Lung (tissue), 11 donors: ENCODE measurements at regions not wholly inside any gene's neighbourhood (a gene's known extent, or its start where the extent isn't known, plus 50 kb on each side); places are given as distances from the start of the nearest gene placed in this dataset.

ENCODE experiments used
- ATAC-seq: fragments of 200-7000 bp; cut with Tn5 transposase; one replicate; pipeline ENCODE4 v1.9.1; 2020; ENCODE audit warnings: moderate number of reproducible peaks; ENCODE audit not compliant: insufficient read depth, low FRiP score
- DNase-seq, 3 donors: peaks; one replicate each; pipeline ENCODE4 v3.0.0-alpha.2; 2013 to 2017
- H3K27ac ChIP-seq, 2 donors: one replicate each; pipeline ENCODE4 v1.5.1; 2013; ENCODE audit warnings: mild to moderate bottlenecking in 2 of 2, moderate library complexity in 2 of 2, control low read depth in 1 of 2, inconsistent platforms in 1 of 2, low read depth in 1 of 2, low read length in 1 of 2
- H3K27me3 ChIP-seq, 3 donors: one replicate each; pipeline ENCODE4 v1.5.1; 2013; ENCODE audit warnings: low read length in 2 of 3; ENCODE audit not compliant: control insufficient read depth in 3 of 3, insufficient read depth in 3 of 3
- H3K36me3 ChIP-seq, 4 donors: one replicate each; pipeline ENCODE4 v1.5.1; 2013; ENCODE audit warnings: low read length in 4 of 4, mild to moderate bottlenecking in 1 of 4, moderate library complexity in 1 of 4; ENCODE audit not compliant: control insufficient read depth in 4 of 4, insufficient read depth in 4 of 4
- H3K4me1 ChIP-seq, 5 donors: one replicate each; pipeline ENCODE4 v1.5.1; 2013; ENCODE audit warnings: low read length in 5 of 5, mild to moderate bottlenecking in 2 of 5, moderate library complexity in 1 of 5; ENCODE audit not compliant: control insufficient read depth in 5 of 5, insufficient read depth in 5 of 5
- H3K4me3 ChIP-seq: one replicate; pipeline ENCODE4 v1.5.1; 2013; ENCODE audit warnings: mild to moderate bottlenecking, control low read depth, moderate library complexity
- H3K9ac ChIP-seq, 2 donors: one replicate each; pipeline ENCODE4 v1.5.1; 2013; ENCODE audit warnings: low read length in 2 of 2, control low read depth in 1 of 2; ENCODE audit not compliant: insufficient read depth in 1 of 2
- H3K9me3 ChIP-seq, 4 donors: one replicate each; pipeline ENCODE4 v1.5.1; 2013; ENCODE audit warnings: low read length in 3 of 4, mild to moderate bottlenecking in 1 of 4, moderate library complexity in 1 of 4; ENCODE audit not compliant: control insufficient read depth in 4 of 4, insufficient read depth in 3 of 4
- CTCF ChIP-seq: IDR thresholded peaks from 2 replicates; pipeline ENCODE4 v1.5.1; 2012; ENCODE audit warnings: mild to moderate bottlenecking; ENCODE audit errors: control extremely low read depth, extremely low read depth
- WGBS, 2 donors: extraction: QIAGEN DNeasy Blood & Tissue Kit; methylation state at CpG; one replicate each; pipeline ENCODE4 v1.1.7; 2013; 5-methylcytosine and 5-hydroxymethylcytosine counted together
- donor health status: control.
- donor health status: control.
- donor health status: Bipolar disorder and iron deficiency.
- donor health status: healthy.
- donor health status: DM: yes; HTN: yes; CAD: no.

- no peak for ATAC-seq
- Histone ChIP-seq H3K27me3 (no peaks in the 10 kb centered on the region), H3K9ac (no peak overlapping the region), H3K27ac (no peak overlapping the region), H3K4me1 (no peaks in the 10 kb centered on the region), H3K4me3 (no peak overlapping the region), H3K36me3 (no peaks in the 10 kb centered on the region), H3K9me3 (no peaks in the 10 kb centered on the region)
- no peak for TF ChIP-seq CTCF
- DNase-seq, result peak in 1 of 3 donors; percentile 6
- WGBS, 2 donors, result 89 to 96% methylated on average over 3 of the region's 3 CpGs
These were observed 90.5 kb upstream of the WAC start for GRCh38 chr10:28442403-28442802.

- Histone ChIP-seq H3K9me3 (no peaks in the 10 kb centered on the region), H3K9ac (no peak overlapping the region), H3K27me3 (no peaks in the 10 kb centered on the region), H3K4me3 (no peak overlapping the region), H3K36me3 (no peaks in the 10 kb centered on the region), H3K4me1 (no peaks in the 10 kb centered on the region), H3K27ac (no peak overlapping the region)
- DNase-seq (no peak), ATAC-seq (no peak)
- WGBS, 2 donors, result 79 to 81% methylated on average over 3 of the region's 3 CpGs
- no peak for TF ChIP-seq CTCF
These were observed 88.9 kb upstream of the WAC start for GRCh38 chr10:28444031-28444430.

- TF ChIP-seq CTCF, result no peak
- WGBS, 2 donors, result 89 to 91% methylated on average over 6 of the region's 6 CpGs
- DNase-seq (no peak), ATAC-seq (no peak)
- Histone ChIP-seq H3K9ac (no peak overlapping the region), H3K4me1 (no peaks in the 10 kb centered on the region), H3K27me3 (peaks cover 0 to 5% (median 0%) of the 10 kb centered on the region in 3 donors), H3K36me3 (no peaks in the 10 kb centered on the region), H3K4me3 (no peak overlapping the region), H3K27ac (no peak overlapping the region), H3K9me3 (no peaks in the 10 kb centered on the region)
These were observed 87.4 kb upstream of the WAC start for GRCh38 chr10:28445516-28445915.

- Histone ChIP-seq H3K9me3 (no peaks in the 10 kb centered on the region), H3K36me3 (no peaks in the 10 kb centered on the region), H3K27me3 (peaks cover 0 to 5% (median 0%) of the 10 kb centered on the region in 3 donors), H3K9ac (no peak overlapping the region), H3K27ac (no peak overlapping the region), H3K4me3 (no peak overlapping the region), H3K4me1 (no peaks in the 10 kb centered on the region)
- DNase-seq (no peak), ATAC-seq (no peak)
- 78 to 88% methylated on average over 1 of the region's 1 CpG for WGBS, 2 donors
- no peak for TF ChIP-seq CTCF
These were observed 83.5 kb upstream of the WAC start for GRCh38 chr10:28449382-28449781.
